Bronchial epithelial cell (primary cell): ENCODE measurements at regions not wholly inside any gene's neighbourhood (a gene's known extent, or its start where the extent isn't known, plus 50 kb on each side); places are given as distances from the start of the nearest gene placed in this dataset.

ENCODE experiments used
- DNase-seq: peaks from one replicate; pipeline ENCODE4 v3.0.0-alpha.2; 2010; ENCODE audit warnings: low read depth
- FAIRE-seq: peaks from 2 replicates; lab custom pipeline; 2011; peaks lifted over from hg19 to GRCh38; lab: Jason Lieb, UNC
- H3K27me3 ChIP-seq: 2 replicates; pipeline ENCODE4 v1.5.1; 2011; ENCODE audit warnings: low read length; ENCODE audit not compliant: control insufficient read depth, insufficient read depth
- H3K36me3 ChIP-seq: 2 replicates; pipeline ENCODE4 v1.5.1; 2011; ENCODE audit warnings: low read length; ENCODE audit not compliant: control insufficient read depth, insufficient read depth
- H3K4me3 ChIP-seq: 2 replicates; pipeline ENCODE4 v1.5.1; 2011; ENCODE audit warnings: mild to moderate bottlenecking, low read depth, low read length, control low read depth
- CTCF ChIP-seq: IDR thresholded peaks from 2 replicates; pipeline ENCODE4 v1.5.1; 2011; ENCODE audit warnings: mild to moderate bottlenecking, moderate library complexity, low read length, control low read depth, inconsistent platforms; ENCODE audit not compliant: insufficient read depth, severe bottlenecking

GRCh38 chr21:35852820-35853219 lies 207.5 kb downstream of the SETD4 start:
- Histone ChIP-seq H3K36me3 (no peaks in the 10 kb centered on the region), H3K27me3 (peaks cover 2% of the 10 kb centered on the region), H3K4me3 (no peak overlapping the region)
- no peak for TF ChIP-seq CTCF
- DNase-seq: no peak
- no peak for FAIRE-seq

- FAIRE-seq: no peak
- no peaks in the 10 kb centered on the region for H3K36me3 ChIP-seq
- no peak overlapping the region for H3K4me3 ChIP-seq
- no peaks in the 10 kb centered on the region for H3K27me3 ChIP-seq
- no peak for TF ChIP-seq CTCF
- DNase-seq: no peak
These were observed 209.7 kb downstream of the SETD4 start for GRCh38 chr21:35850542-35851103.

DNA sequence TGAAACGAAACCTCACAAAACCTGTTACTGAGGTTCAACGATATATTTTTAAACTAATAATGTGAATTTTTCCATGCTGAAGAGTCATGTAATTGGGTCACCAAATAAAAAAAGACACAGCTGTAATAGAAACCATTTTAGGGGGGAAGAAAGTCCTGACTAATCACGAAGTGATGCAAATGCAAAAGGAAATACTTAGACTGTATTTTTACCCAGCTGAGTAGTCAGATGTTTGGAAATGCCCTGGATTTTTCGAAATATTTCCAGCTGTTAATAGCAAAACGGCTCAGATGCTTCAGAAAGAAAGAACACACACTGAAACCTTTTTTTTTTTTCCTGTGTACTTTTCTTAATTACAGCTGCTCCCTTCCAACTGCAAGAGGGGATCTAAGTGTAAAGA lies 210.3 kb downstream of the SETD4 start:
- H3K36me3 ChIP-seq: no peaks in the 10 kb centered on the region
- no peak overlapping the region for H3K4me3 ChIP-seq
- no peaks in the 10 kb centered on the region for H3K27me3 ChIP-seq
- FAIRE-seq (no peak), DNase-seq (peak; percentile 30)
- no peak for TF ChIP-seq CTCF

DNA sequence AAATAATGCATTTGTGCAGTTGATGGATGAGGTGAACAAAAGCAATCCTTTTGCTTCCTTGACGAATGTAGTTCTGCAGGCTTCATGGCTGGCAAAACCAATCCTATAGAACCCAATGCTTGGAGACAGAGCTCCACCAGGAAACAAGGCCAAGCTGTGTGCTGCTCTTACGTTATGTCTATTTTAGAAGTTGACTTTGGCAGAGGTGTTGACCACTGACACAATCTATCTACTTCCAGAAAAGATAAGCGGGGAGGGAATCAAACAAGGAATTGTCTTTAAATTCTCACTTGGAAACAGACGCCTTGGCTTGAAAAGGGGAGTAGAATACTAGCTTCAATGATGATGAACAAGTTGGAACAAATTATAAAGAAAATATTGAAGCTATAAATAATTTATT lies 211.2 kb downstream of the SETD4 start:
- DNase-seq (no peak), FAIRE-seq (no peak)
- H3K36me3 ChIP-seq: no peaks in the 10 kb centered on the region
- H3K4me3 ChIP-seq: no peak overlapping the region
- no peaks in the 10 kb centered on the region for H3K27me3 ChIP-seq
- TF ChIP-seq CTCF: no peak

DNA sequence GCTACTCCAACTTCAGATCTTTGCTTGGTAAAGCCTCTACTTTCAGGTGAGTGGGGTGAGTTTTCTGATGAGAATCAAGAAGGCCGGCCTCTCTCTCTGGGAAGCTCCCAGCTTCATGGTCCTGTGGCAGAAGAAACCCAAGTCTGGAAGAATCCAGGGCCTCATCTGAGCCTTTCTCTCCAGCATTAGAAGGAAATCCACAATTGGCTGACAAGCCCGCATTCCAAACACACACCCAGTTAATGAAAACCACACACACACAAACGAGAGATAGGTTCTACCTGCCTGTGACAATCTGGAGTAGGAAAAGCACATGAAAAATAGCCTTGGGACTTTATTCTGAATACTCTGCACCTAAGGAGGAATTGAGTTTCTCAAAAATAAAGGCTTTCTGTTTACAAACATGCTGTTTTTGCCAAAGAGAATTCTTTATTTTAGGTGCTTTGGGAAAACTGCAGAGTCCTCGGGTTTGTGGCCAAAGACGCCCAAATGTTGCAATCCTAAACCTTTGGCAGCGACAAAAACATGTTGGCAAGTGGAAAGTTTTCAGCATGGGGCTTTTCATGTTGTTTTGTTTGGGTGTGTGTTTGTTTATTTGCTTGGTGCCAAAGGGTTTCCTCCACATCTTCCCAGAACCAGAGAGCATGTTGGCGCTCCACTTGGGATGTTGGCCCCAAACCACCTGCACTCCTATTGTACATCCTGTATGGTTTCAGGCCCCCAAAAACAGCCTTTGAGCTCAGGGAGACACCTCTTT lies 216.2 kb downstream of the SETD4 start:
- no peak overlapping the region for H3K4me3 ChIP-seq
- DNase-seq (no peak), FAIRE-seq (no peak)
- H3K36me3 ChIP-seq: no peaks in the 10 kb centered on the region
- H3K27me3 ChIP-seq: no peaks in the 10 kb centered on the region
- TF ChIP-seq CTCF: no peak
